Mesendoderm (in vitro differentiated cells): ENCODE measurements at regions not wholly inside any gene's neighbourhood (a gene's known extent, or its start where the extent isn't known, plus 50 kb on each side); places are given as distances from the start of the nearest gene placed in this dataset.
A peak's percentile ranks its signal among the peaks of the same experiment; 100 is the strongest.

Experiments
- DNase-seq: peaks from one replicate; pipeline ENCODE4 v3.0.0; 2013
- H2AK5ac ChIP-seq: 2 replicates; pipeline ENCODE4 v1.6.1; 2013; ENCODE audit warnings: low read length, inconsistent platforms
- H2BK120ac ChIP-seq: 2 replicates; pipeline ENCODE4 v1.6.1; 2013; ENCODE audit warnings: low read depth, mild to moderate bottlenecking, low read length, moderate library complexity, mixed read lengths
- H2BK15ac ChIP-seq: replicated peaks from 2 replicates; pipeline ENCODE4 v1.6.1; 2013; ENCODE audit warnings: low read depth, mild to moderate bottlenecking, moderate library complexity
- H2BK5ac ChIP-seq: 2 replicates; pipeline ENCODE4 v1.6.1; 2013; ENCODE audit warnings: low read length, inconsistent platforms
- H3K18ac ChIP-seq: 2 replicates; pipeline ENCODE4 v1.6.1; 2013; ENCODE audit warnings: mild to moderate bottlenecking, low read length, mixed read lengths
- H3K23ac ChIP-seq: one replicate; pipeline ENCODE4 v1.6.1; 2013; ENCODE audit warnings: low read length
- H3K27ac ChIP-seq: 2 replicates; pipeline ENCODE4 v1.5.1; 2013; ENCODE audit warnings: low read depth, mild to moderate bottlenecking, inconsistent platforms, low read length, moderate library complexity
- H3K27me3 ChIP-seq: 2 replicates; pipeline ENCODE4 v1.6.1; 2013; ENCODE audit warnings: low read length, control low read depth, mild to moderate bottlenecking, inconsistent platforms; ENCODE audit not compliant: insufficient read depth, poor library complexity
- H3K36me3 ChIP-seq: 2 replicates; pipeline ENCODE4 v1.6.1; 2013; ENCODE audit warnings: low read length, inconsistent platforms; ENCODE audit not compliant: control insufficient read depth, insufficient read depth
- H3K4ac ChIP-seq: one replicate; pipeline ENCODE4 v1.6.1; 2013; ENCODE audit warnings: low read depth, mild to moderate bottlenecking, low read length, moderate library complexity
- H3K4me1 ChIP-seq: 2 replicates; pipeline ENCODE4 v1.6.1; 2013; ENCODE audit warnings: low read depth, low read length, inconsistent platforms; ENCODE audit not compliant: control insufficient read depth
- H3K4me2 ChIP-seq: 2 replicates; pipeline ENCODE4 v1.6.1; 2013; ENCODE audit warnings: low read length
- H3K4me3 ChIP-seq: 2 replicates; pipeline ENCODE4 v1.5.1; 2013; ENCODE audit warnings: mild to moderate bottlenecking, low read length
- H3K56ac ChIP-seq: one replicate; pipeline ENCODE4 v1.6.1; 2013; ENCODE audit warnings: low read length
- H3K79me1 ChIP-seq: 2 replicates; pipeline ENCODE4 v1.6.1; 2013; ENCODE audit warnings: low read length, inconsistent platforms
- H3K79me2 ChIP-seq: 2 replicates; pipeline ENCODE4 v1.6.1; 2013; ENCODE audit warnings: mild to moderate bottlenecking, low read length; ENCODE audit not compliant: control insufficient read depth, insufficient read depth
- H3K9ac ChIP-seq: 2 replicates; pipeline ENCODE4 v1.6.1; 2013; ENCODE audit warnings: low read length, inconsistent platforms
- H4K5ac ChIP-seq: one replicate; pipeline ENCODE4 v1.6.1; 2013; ENCODE audit warnings: low read length
- H4K8ac ChIP-seq: one replicate; pipeline ENCODE4 v1.6.1; 2013; ENCODE audit warnings: low read depth, mild to moderate bottlenecking, control low read depth, low read length, moderate library complexity
- WGBS: extraction: QIAGEN DNeasy Blood & Tissue Kit; methylation state at CpG from one replicate; pipeline ENCODE4 v1.1.7; 2013; ENCODE audit warnings: low lambda C conversion rate, missing lambda C conversion rate; ENCODE audit not compliant: insufficient coverage; ENCODE audit errors: extremely low coverage; 5-methylcytosine and 5-hydroxymethylcytosine counted together

DNA sequence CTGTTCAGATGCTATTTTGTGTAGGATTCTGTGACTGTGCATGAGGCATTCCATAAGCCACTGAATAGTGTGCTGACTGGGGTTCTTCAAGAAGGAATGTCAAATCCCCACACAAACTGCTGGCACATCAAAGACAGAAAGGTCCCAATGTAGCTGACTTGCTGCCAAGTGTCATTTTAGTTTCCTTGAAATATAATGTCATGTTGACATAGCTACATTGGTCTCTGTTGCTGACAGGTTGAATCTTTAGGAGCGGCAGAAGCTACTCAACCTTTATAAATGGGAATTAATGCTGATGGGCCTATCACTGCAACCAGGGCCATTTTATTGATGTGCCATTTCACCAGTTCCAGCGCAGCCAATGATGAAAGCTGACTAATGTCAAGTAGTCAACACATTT lies 1110.7 kb upstream of the B3GALT2 start:
- Histone ChIP-seq H2BK15ac (no peak overlapping the region), H3K4me3 (no peak overlapping the region), H4K8ac (no peak overlapping the region), H2BK5ac (no peak overlapping the region), H3K27ac (no peak overlapping the region), H3K4me2 (no peak overlapping the region), H3K23ac (no peak overlapping the region), H3K56ac (no peak overlapping the region), H3K4ac (no peak overlapping the region), H3K79me1 (no peaks in the 10 kb centered on the region), H3K18ac (no peak overlapping the region), H2AK5ac (no peak overlapping the region), H4K5ac (no peak overlapping the region), H3K79me2 (no peaks in the 10 kb centered on the region), H3K27me3 (no peaks in the 10 kb centered on the region), H3K4me1 (no peaks in the 10 kb centered on the region), H3K36me3 (no peaks in the 10 kb centered on the region), H3K9ac (no peak overlapping the region), H2BK120ac (no peak overlapping the region)
- WGBS, result no CpG with 5 or more reads among the region's 2 CpGs
- no peak for DNase-seq

DNA sequence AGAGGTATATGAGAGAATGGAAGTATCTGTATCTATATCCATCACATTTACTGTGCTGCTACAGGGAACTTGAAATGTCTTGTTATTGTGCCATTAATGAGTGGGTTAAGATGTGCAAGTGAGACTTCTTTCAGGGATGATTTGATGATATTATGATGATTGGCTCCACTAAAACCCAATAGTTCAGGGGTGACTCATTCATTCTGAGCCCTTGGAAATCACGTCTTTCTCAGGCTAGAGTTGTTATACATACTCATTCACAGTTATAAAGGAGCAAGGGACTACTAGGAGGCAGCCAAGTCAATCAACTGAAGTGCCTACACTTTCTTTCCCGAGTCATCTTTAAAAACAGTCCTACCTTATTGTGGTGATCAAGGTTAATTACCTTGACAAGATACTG lies 1109.8 kb upstream of the B3GALT2 start:
- Histone ChIP-seq H4K8ac (no peak overlapping the region), H3K27ac (no peak overlapping the region), H3K4me2 (no peak overlapping the region), H3K56ac (no peak overlapping the region), H3K4me1 (no peaks in the 10 kb centered on the region), H4K5ac (no peak overlapping the region), H3K4me3 (no peak overlapping the region), H2BK15ac (no peak overlapping the region), H2BK5ac (no peak overlapping the region), H3K9ac (no peak overlapping the region), H3K79me1 (no peaks in the 10 kb centered on the region), H2AK5ac (no peak overlapping the region), H3K27me3 (no peaks in the 10 kb centered on the region), H3K23ac (no peak overlapping the region), H3K79me2 (no peaks in the 10 kb centered on the region), H3K36me3 (no peaks in the 10 kb centered on the region), H3K18ac (no peak overlapping the region), H2BK120ac (no peak overlapping the region), H3K4ac (no peak overlapping the region)
- WGBS, result no CpG with 5 or more reads among the region's 2 CpGs
- DNase-seq, result no peak

DNA sequence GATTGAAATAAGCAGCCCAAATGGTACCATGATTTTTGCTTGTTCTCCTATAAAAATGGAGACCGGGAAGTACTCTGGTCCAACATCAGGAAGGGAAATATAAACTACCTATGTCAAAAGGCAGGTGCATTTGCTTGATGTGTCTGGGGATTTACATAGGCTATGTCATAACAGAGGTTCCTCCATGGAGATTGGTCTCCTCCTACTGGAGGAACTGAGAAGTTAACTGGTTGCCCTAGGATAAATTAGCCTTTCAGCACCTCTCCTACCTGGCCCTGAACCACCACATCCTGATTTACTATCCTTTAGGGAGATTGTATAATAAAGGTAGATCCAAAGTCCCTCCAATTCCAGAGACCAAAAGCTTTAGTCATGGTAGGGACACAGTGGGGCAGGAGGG lies 1109.3 kb upstream of the B3GALT2 start:
- Histone ChIP-seq H3K4me3 (no peak overlapping the region), H3K27ac (no peak overlapping the region), H3K79me2 (no peaks in the 10 kb centered on the region), H3K9ac (no peak overlapping the region), H3K4me2 (no peak overlapping the region), H3K27me3 (no peaks in the 10 kb centered on the region), H3K79me1 (no peaks in the 10 kb centered on the region), H2BK15ac (no peak overlapping the region), H2AK5ac (no peak overlapping the region), H2BK5ac (no peak overlapping the region), H3K18ac (no peak overlapping the region), H3K23ac (no peak overlapping the region), H3K4me1 (no peaks in the 10 kb centered on the region), H2BK120ac (no peak overlapping the region), H4K8ac (no peak overlapping the region), H3K56ac (no peak overlapping the region), H3K4ac (no peak overlapping the region), H3K36me3 (no peaks in the 10 kb centered on the region), H4K5ac (no peak overlapping the region)
- DNase-seq, result peak; percentile 75
- WGBS, result no CpG with 5 or more reads among the region's 1 CpG

DNA sequence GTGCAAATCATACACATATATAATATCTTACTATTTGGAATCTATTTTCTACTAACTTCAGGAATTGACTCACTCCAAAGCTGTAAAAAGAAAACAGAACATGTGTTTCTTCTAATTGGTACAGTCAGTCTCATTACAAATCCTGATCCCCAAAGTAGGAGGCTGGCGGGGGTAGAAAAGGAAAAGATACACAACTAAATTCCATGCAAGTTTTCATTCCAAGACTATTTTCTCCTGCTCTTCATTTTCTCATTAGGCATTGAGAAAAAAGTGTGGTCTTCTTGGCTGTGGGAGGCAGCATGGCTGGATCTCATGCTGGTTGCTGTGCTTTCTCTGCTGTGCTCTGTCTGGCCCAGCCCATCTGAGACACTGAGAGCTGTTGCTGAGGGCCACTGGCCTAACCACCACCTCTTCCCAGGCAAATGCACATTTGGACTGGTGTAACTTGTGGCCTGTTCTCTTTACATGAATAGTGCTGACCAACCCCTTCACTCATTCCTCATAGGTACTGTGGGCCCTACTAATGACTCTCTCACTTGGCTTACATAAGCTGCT lies 1107.5 kb upstream of the B3GALT2 start:
- H3K4me3 ChIP-seq, result no peak overlapping the region
- H2BK15ac ChIP-seq, result no peak overlapping the region
- H3K27ac ChIP-seq, result no peak overlapping the region
- no peak overlapping the region for H3K56ac ChIP-seq
- DNase-seq, result no peak
- no peak overlapping the region for H3K4me2 ChIP-seq
- no peak overlapping the region for H3K4ac ChIP-seq
- no peak overlapping the region for H2BK120ac ChIP-seq
- no peaks in the 10 kb centered on the region for H3K36me3 ChIP-seq
- H3K18ac ChIP-seq, result no peak overlapping the region
- no peak overlapping the region for H4K8ac ChIP-seq
- H3K23ac ChIP-seq, result no peak overlapping the region
- no CpG with 5 or more reads among the region's 1 CpG for WGBS
- H3K79me2 ChIP-seq, result no peaks in the 10 kb centered on the region
- no peak overlapping the region for H2AK5ac ChIP-seq
- no peaks in the 10 kb centered on the region for H3K79me1 ChIP-seq
- no peak overlapping the region for H4K5ac ChIP-seq
- H3K4me1 ChIP-seq, result no peaks in the 10 kb centered on the region
- no peak overlapping the region for H2BK5ac ChIP-seq
- no peaks in the 10 kb centered on the region for H3K27me3 ChIP-seq
- no peak overlapping the region for H3K9ac ChIP-seq

DNA sequence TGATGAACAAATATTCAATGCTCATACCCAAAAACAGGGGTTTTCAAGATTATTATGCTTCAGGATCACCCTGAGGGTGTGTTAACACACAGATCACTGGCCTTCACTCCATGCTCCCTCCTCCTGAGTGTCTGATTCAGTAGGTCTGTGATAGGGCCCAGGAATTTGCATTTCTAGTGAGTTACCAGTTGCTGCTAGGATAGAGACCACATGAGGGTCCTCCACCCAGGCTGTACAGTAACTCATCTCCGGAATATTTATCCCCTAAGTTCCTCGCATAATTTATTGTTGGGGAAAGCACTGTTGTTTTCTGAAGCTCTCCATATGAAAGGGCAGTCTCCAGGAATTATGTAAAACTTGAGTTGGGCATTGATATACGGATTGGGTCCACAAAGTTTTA lies 1106.6 kb upstream of the B3GALT2 start:
- Histone ChIP-seq H3K79me2 (no peaks in the 10 kb centered on the region), H2BK5ac (no peak overlapping the region), H3K27ac (no peak overlapping the region), H3K23ac (no peak overlapping the region), H4K5ac (no peak overlapping the region), H2BK120ac (no peak overlapping the region), H3K79me1 (no peaks in the 10 kb centered on the region), H3K27me3 (no peaks in the 10 kb centered on the region), H2AK5ac (no peak overlapping the region), H3K56ac (no peak overlapping the region), H3K4ac (no peak overlapping the region), H4K8ac (no peak overlapping the region), H3K36me3 (no peaks in the 10 kb centered on the region), H3K4me3 (no peak overlapping the region), H3K4me2 (no peak overlapping the region), H2BK15ac (no peak overlapping the region), H3K9ac (no peak overlapping the region), H3K18ac (no peak overlapping the region), H3K4me1 (no peaks in the 10 kb centered on the region)
- no peak for DNase-seq
- WGBS, result no CpG with 5 or more reads among the region's 3 CpGs

DNA sequence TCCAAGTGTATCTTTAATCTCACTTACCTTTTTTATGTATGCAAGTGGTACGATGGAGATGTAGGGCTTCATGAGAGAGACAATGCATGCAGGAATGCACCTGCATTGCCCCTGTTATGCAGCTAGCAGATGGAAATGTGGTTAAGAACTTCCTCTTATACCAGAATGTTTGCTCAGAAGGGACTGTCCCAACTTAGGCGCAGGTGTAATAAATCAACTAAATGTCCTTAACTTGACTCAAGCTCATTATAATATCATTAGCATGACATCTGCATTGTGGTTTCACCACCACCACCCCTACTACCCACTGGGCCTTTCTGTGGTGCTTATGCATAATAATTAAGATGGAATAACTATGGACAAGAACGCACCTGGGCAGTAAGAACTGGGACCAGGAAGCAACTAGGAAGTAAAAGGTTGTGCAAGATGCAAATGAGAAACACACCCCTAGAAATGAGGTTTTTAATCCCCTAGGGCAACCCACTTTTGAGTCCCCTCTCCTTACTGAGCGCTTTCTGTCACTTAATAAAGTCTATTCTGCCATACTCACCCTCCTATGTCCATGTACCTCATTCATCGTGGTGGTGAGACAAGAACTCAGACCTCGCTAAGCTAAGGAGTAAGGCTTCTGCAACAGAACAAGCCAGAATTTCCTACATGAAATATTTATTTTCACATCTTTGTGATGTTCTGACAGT lies 1103.3 kb upstream of the B3GALT2 start:
- no peak overlapping the region for H3K9ac ChIP-seq
- no peak overlapping the region for H2BK15ac ChIP-seq
- H3K4ac ChIP-seq, result no peak overlapping the region
- no peak overlapping the region for H3K56ac ChIP-seq
- no peak overlapping the region for H3K4me2 ChIP-seq
- H2BK5ac ChIP-seq, result no peak overlapping the region
- H3K27me3 ChIP-seq, result no peaks in the 10 kb centered on the region
- no peak overlapping the region for H3K18ac ChIP-seq
- no peak for DNase-seq
- no peaks in the 10 kb centered on the region for H3K4me1 ChIP-seq
- no peaks in the 10 kb centered on the region for H3K79me2 ChIP-seq
- WGBS, result no CpG with 5 or more reads among the region's 6 CpGs
- H3K23ac ChIP-seq, result no peak overlapping the region
- H3K27ac ChIP-seq, result no peak overlapping the region
- no peak overlapping the region for H4K5ac ChIP-seq
- H4K8ac ChIP-seq, result no peak overlapping the region
- no peaks in the 10 kb centered on the region for H3K79me1 ChIP-seq
- no peak overlapping the region for H3K4me3 ChIP-seq
- no peak overlapping the region for H2BK120ac ChIP-seq
- H3K36me3 ChIP-seq, result no peaks in the 10 kb centered on the region
- H2AK5ac ChIP-seq, result no peak overlapping the region
